ENCODE measurements at regions not wholly inside any gene's neighbourhood (a gene's known extent, or its start where the extent isn't known, plus 50 kb on each side); places are given as distances from the start of the nearest gene placed in this dataset.
A peak's percentile ranks its signal among the peaks of the same experiment; 100 is the strongest.

DNA sequence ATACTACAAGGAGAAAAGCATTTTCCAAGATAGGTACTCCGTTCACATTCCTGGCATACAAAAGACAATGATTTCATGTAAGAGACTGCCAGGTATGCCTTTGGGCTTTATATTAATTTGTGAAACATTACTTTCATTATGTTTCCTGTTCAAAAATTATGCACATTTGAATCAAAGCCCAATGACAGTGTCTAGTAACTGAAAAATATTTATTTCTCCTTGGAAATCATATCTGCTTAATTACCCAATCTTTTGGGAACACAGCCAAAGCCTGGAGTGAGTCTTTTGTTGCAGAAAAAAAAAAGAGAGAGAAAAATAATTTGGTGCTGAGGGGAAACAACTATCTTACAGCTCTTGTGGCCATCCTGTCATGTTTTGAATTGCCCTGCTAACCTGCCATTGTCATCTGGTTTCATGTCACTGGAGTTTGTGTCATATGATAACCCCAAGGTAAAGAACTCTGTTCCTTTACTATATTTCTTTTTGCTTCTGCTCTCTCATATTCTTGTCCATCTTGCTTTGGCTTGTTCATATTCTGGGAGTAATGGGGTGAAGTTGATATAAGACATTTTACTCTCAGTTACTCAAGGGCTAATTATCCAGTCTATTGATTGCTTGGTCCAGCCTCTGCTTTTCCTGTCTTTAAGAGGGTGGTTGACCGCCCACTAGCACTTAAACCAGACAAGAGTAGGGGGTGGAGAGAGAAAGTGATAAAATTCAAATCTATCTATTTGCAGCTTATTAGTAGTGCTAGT is 238.3 kb upstream of the NUDT12 start:
- ATAC-seq, result no peak
- no peak for TF ChIP-seq RARB (CRISPR knock-in tag; IDR thresholded peaks at IDR 0.05)
- peak; percentile 66 for TF ChIP-seq ISL1 (CRISPR knock-in tag; IDR thresholded peaks at IDR 0.05)

DNA sequence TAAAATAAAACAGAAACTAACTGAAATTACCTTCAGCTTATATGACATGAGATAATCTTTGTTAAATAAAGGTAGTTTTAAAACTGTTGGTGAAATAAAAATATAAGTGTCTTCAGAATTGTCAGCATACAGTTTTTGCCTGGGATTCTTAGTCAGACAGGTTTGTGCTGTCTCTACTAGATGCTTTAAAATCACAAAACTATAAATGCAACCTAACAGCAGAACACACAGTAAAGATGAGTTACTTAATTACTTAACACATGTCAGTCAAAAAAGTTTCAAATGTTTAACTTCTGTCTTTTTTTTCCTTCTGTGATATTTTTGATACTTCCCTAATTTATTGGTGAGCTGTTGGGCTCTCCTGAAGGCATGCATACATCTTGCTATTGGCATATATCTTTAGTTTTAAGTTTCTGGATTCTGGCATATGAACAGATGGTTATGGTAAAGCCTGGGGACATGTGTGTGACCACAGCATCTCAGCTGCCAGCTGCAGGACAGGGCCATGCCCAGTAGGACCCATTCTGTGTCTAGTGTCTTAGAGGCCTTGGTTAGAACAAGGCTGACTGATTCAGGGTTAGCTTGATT is 231.1 kb upstream of the NUDT12 start:
- no peak for ATAC-seq
- TF ChIP-seq, protein P1, sequence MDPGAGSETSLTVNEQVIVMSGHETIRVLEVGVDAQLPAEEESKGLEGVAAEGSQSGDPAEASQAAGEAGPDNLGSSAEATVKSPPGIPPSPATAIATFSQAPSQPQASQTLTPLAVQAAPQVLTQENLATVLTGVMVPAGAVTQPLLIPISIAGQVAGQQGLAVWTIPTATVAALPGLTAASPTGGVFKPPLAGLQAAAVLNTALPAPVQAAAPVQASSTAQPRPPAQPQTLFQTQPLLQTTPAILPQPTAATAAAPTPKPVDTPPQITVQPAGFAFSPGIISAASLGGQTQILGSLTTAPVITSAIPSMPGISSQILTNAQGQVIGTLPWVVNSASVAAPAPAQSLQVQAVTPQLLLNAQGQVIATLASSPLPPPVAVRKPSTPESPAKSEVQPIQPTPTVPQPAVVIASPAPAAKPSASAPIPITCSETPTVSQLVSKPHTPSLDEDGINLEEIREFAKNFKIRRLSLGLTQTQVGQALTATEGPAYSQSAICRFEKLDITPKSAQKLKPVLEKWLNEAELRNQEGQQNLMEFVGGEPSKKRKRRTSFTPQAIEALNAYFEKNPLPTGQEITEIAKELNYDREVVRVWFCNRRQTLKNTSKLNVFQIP (CRISPR knock-in tag; IDR thresholded peaks at IDR 0.05; ENCODE audit: borderline replicate concordance, low read depth), result no peak
- TF ChIP-seq GLIS3 (CRISPR knock-in tag; IDR thresholded peaks at IDR 0.05), result no peak
- TF ChIP-seq BACH2 (CRISPR knock-in tag; IDR thresholded peaks at IDR 0.05; ENCODE audit: borderline replicate concordance), result no peak
- TF ChIP-seq ARNTL (CRISPR knock-in tag; IDR thresholded peaks at IDR 0.05; ENCODE audit: borderline replicate concordance, low read depth), result no peak
- TF ChIP-seq ZNF565 (CRISPR knock-in tag; conservative IDR thresholded peaks at IDR 0.05; ENCODE audit: low read depth), result no peak
- TF ChIP-seq TOX (CRISPR knock-in tag; IDR thresholded peaks at IDR 0.05; ENCODE audit: borderline replicate concordance), result no peak
- no peak for TF ChIP-seq ZC3H10 (CRISPR knock-in tag; IDR thresholded peaks at IDR 0.05)
- no peak for TF ChIP-seq ISL1 (CRISPR knock-in tag; IDR thresholded peaks at IDR 0.05)
- no peak for TF ChIP-seq SNAI2 (CRISPR knock-in tag; IDR thresholded peaks at IDR 0.05)

DNA sequence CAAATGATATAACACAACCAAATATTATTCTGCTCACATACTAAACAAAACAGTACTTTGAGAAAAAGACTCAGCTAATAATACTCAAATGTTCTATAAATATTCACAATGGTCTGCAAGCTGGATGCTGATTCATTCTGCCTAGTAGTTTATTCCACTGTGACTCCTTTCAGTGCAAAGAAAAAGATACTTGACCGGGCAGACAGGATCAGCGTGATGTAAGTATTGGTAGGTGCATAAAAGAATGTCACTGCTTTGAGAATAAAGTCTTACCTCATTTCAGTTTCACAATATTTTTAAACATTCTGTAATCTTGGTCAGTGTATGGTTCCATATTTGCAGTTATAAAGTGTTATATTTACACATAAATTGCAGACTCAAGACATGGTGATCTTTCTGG is 223.0 kb upstream of the NUDT12 start:
- ATAC-seq, result no peak
- TF ChIP-seq ZFP30 (CRISPR knock-in tag; IDR thresholded peaks at IDR 0.05) (no peak), RARB (CRISPR knock-in tag; IDR thresholded peaks at IDR 0.05) (no peak), ZNF565 (CRISPR knock-in tag; conservative IDR thresholded peaks at IDR 0.05; ENCODE audit: low read depth) (no peak), ZNF70 (CRISPR knock-in tag; IDR thresholded peaks at IDR 0.05) (no peak), SNAI2 (CRISPR knock-in tag; IDR thresholded peaks at IDR 0.05) (no peak), PPARA (CRISPR knock-in tag; IDR thresholded peaks at IDR 0.05; ENCODE audit: borderline replicate concordance) (no peak), ZFP3 (CRISPR knock-in tag; IDR thresholded peaks at IDR 0.05) (no peak), ZC3H10 (CRISPR knock-in tag; IDR thresholded peaks at IDR 0.05) (no peak), GLIS3 (CRISPR knock-in tag; IDR thresholded peaks at IDR 0.05) (no peak), ESRRG (CRISPR knock-in tag; IDR thresholded peaks at IDR 0.05) (no peak), OSR1 (CRISPR knock-in tag; IDR thresholded peaks at IDR 0.05) (no peak), ISL1 (CRISPR knock-in tag; IDR thresholded peaks at IDR 0.05) (no peak), CSDC2 (CRISPR knock-in tag; IDR thresholded peaks at IDR 0.05) (no peak), TOX (CRISPR knock-in tag; IDR thresholded peaks at IDR 0.05; ENCODE audit: borderline replicate concordance) (no peak), BACH2 (CRISPR knock-in tag; IDR thresholded peaks at IDR 0.05; ENCODE audit: borderline replicate concordance) (no peak), ZNF8 (CRISPR knock-in tag; IDR thresholded peaks at IDR 0.05) (no peak)
- TF ChIP-seq, protein P2, sequence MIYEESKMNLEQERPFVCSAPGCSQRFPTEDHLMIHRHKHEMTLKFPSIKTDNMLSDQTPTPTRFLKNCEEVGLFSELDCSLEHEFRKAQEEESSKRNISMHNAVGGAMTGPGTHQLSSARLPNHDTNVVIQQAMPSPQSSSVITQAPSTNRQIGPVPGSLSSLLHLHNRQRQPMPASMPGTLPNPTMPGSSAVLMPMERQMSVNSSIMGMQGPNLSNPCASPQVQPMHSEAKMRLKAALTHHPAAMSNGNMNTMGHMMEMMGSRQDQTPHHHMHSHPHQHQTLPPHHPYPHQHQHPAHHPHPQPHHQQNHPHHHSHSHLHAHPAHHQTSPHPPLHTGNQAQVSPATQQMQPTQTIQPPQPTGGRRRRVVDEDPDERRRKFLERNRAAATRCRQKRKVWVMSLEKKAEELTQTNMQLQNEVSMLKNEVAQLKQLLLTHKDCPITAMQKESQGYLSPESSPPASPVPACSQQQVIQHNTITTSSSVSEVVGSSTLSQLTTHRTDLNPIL (CRISPR knock-in tag; IDR thresholded peaks at IDR 0.05; ENCODE audit: low read depth), result no peak
- TF ChIP-seq, protein P1 (CRISPR knock-in tag; IDR thresholded peaks at IDR 0.05; ENCODE audit: borderline replicate concordance, low read depth), result no peak
- TF ChIP-seq, protein P3, sequence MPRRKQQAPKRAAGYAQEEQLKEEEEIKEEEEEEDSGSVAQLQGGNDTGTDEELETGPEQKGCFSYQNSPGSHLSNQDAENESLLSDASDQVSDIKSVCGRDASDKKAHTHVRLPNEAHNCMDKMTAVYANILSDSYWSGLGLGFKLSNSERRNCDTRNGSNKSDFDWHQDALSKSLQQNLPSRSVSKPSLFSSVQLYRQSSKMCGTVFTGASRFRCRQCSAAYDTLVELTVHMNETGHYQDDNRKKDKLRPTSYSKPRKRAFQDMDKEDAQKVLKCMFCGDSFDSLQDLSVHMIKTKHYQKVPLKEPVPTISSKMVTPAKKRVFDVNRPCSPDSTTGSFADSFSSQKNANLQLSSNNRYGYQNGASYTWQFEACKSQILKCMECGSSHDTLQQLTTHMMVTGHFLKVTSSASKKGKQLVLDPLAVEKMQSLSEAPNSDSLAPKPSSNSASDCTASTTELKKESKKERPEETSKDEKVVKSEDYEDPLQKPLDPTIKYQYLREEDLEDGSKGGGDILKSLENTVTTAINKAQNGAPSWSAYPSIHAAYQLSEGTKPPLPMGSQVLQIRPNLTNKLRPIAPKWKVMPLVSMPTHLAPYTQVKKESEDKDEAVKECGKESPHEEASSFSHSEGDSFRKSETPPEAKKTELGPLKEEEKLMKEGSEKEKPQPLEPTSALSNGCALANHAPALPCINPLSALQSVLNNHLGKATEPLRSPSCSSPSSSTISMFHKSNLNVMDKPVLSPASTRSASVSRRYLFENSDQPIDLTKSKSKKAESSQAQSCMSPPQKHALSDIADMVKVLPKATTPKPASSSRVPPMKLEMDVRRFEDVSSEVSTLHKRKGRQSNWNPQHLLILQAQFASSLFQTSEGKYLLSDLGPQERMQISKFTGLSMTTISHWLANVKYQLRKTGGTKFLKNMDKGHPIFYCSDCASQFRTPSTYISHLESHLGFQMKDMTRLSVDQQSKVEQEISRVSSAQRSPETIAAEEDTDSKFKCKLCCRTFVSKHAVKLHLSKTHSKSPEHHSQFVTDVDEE (CRISPR knock-in tag; IDR thresholded peaks at IDR 0.05), result no peak
- TF ChIP-seq, protein P4, sequence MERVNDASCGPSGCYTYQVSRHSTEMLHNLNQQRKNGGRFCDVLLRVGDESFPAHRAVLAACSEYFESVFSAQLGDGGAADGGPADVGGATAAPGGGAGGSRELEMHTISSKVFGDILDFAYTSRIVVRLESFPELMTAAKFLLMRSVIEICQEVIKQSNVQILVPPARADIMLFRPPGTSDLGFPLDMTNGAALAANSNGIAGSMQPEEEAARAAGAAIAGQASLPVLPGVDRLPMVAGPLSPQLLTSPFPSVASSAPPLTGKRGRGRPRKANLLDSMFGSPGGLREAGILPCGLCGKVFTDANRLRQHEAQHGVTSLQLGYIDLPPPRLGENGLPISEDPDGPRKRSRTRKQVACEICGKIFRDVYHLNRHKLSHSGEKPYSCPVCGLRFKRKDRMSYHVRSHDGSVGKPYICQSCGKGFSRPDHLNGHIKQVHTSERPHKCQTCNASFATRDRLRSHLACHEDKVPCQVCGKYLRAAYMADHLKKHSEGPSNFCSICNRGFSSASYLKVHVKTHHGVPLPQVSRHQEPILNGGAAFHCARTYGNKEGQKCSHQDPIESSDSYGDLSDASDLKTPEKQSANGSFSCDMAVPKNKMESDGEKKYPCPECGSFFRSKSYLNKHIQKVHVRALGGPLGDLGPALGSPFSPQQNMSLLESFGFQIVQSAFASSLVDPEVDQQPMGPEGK (CRISPR knock-in tag; IDR thresholded peaks at IDR 0.05; ENCODE audit: borderline replicate concordance), result no peak
